Thyroid gland (tissue), 4 donors: ENCODE measurements at regions not wholly inside any gene's neighbourhood (a gene's known extent, or its start where the extent isn't known, plus 50 kb on each side); places are given as distances from the start of the nearest gene placed in this dataset.

Experiments used
- POLR2A ChIP-seq, 2 donors: fragments of 450-650 bp; IDR thresholded peaks; one replicate each; pipeline ENCODE4 v1.6.1; 2017; ENCODE audit warnings: antibody characterized with exemption in 2 of 2, mild to moderate bottlenecking in 2 of 2, moderate library complexity in 1 of 2
- TF ChIP-seq, protein P1 (sequence below), 6 experiments: fragments of 200-600 bp in 3 of 6; fragments of 450-650 bp in 3 of 6; sonication (generic) in 3 of 6; IDR thresholded peaks; one replicate each; pipeline ENCODE4 v1.5.1; 2016 to 2019; ENCODE audit warnings: antibody characterized with exemption in 6 of 6, mild to moderate bottlenecking in 2 of 6, inconsistent platforms in 1 of 6, moderate library complexity in 1 of 6

DNA sequence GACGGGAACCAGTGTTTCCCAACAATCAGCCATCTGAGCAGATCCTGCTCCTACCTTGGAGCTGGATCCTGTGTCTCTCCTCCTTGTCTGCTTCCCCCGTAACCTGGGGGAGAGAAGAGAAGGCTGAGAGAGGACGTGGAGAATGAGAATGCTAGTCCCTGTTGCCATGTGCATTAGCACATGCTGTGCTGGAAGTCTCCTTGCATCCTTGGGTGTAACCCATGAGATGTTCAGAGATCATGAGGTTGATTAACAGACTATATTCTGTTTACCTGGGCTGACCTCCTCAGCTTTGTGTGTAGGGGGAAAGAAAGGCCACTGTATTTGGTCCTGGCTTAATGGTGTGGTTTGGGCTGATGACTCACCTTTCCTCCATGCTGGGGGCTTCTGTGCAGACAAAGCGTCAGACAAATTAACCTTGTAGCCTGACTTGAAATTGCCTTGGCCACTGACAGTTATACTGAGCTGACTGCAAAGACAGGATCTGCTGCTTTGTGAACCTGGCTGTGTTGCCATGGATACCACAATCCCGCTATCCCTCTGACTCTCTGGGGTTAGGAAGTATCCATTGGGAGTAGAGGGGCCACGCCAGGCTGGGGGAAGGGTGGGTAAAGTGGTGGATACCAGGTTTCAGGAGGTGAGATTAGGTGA, 243.7 kb upstream of the CHD6 start:
- TF ChIP-seq, protein P1, sequence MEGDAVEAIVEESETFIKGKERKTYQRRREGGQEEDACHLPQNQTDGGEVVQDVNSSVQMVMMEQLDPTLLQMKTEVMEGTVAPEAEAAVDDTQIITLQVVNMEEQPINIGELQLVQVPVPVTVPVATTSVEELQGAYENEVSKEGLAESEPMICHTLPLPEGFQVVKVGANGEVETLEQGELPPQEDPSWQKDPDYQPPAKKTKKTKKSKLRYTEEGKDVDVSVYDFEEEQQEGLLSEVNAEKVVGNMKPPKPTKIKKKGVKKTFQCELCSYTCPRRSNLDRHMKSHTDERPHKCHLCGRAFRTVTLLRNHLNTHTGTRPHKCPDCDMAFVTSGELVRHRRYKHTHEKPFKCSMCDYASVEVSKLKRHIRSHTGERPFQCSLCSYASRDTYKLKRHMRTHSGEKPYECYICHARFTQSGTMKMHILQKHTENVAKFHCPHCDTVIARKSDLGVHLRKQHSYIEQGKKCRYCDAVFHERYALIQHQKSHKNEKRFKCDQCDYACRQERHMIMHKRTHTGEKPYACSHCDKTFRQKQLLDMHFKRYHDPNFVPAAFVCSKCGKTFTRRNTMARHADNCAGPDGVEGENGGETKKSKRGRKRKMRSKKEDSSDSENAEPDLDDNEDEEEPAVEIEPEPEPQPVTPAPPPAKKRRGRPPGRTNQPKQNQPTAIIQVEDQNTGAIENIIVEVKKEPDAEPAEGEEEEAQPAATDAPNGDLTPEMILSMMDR (IDR thresholded peaks at IDR 0.05): no peak
- no peak for TF ChIP-seq POLR2A (IDR thresholded peaks at IDR 0.05)
